HG03378 (cell line): ENCODE measurements at regions not wholly inside any gene's neighbourhood (a gene's known extent, or its start where the extent isn't known, plus 50 kb on each side); places are given as distances from the start of the nearest gene placed in this dataset.

Source experiments
- ATAC-seq: cut with Tn5 transposase; IDR thresholded peaks from one replicate; pipeline ENCODE4 v1.9.1; 2021; ENCODE audit warnings: mild to moderate bottlenecking, moderate library complexity; ENCODE audit not compliant: unreplicated experiment

DNA sequence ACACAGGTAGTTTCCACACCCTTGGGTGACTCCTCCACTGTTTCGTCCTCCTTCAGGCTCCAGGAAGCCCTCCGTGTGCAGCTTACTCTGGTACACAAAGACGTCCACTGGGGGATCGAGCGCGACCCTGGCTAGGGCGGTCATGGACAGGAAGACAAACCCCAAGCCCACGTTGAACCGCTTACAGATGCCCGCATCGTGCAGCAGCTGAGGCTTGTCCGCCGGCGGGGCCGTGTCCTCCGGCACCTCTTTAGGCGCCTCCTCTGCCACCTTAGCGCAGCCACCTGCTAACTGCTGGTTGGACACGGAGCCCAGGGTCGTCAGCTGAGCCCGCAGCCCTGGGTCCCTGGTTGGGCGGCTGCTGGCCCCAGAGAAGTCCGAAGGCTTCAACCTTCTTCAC lies 309.0 kb upstream of the BTBD3 start:
- no peak for ATAC-seq

DNA sequence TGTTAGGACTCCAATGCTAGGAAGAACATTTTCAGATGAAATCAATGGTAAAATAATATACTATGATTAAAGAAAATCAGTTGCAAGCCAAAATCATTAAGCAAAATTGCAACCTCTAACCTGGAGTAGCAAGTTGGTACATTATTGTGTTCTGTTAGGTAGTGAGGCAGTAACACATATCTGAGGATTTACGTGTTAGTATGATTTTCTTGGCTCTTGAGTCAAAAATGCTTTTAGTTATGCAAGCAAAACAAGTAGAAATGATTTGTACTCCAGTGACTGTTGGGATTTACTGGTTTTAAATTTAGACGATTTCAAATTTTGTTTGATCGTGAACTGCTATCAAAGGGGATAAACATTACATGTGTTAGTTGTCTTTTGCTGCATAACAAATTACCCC lies 293.0 kb upstream of the BTBD3 start:
- no peak for ATAC-seq

DNA sequence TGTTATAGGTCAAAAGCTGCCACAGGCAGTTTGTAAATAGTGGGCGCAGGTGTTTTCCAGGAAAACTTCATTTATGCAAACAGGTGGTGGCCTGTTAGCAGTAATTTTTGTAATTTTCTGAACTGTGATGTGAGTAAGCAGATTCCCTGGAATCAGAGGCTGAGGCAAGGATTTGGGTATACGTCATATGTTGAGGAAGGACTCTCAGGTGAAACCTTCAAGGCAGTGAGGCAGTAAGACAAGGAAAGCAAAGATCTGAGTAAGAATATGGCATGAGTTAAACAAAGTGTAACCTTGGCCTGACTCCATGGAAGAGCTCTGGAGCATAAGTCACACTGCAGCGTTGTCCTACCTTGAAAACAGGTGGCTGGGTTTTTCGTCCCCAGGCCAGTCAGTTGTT lies 291.1 kb upstream of the BTBD3 start:
- ATAC-seq = no peak

DNA sequence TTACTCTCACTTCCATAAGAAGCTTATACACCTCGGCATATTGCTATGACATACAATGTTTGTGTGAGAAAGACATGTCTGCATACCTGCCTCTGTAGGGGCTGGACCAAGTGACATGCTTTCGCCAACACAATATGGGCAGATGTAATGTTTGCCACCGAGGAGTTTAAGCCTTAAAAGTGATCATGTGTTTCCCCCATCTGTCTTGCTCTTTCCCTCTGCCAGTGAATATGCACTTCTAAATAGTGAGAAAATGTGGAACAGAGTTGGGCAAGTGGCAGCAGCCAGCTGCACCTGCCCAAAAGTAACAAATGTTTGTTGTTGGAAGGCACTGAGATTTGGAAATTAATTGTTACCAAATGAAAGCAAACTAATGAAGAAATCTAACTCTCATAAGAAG lies 274.8 kb upstream of the BTBD3 start:
- ATAC-seq = no peak

DNA sequence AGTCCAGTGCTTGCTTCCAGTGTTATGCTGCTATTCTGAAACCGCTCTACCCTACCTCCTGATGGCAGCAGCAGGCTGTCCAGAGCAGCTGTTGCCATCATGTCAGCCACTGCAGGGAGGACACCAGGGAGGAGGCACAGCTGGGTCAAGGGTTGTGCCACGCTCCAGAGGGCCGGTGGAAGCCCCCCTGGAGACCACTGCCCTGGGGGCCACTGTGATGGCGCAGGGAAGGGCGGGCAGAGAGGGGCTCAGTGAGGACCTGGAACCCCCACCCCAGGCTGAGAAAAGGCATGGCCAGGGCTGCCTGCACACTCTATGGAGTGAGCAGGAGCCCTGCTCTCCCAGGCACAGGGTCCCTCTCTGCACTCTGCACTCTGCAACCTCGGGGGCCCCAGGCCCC lies 271.3 kb upstream of the BTBD3 start:
- no peak for ATAC-seq

DNA sequence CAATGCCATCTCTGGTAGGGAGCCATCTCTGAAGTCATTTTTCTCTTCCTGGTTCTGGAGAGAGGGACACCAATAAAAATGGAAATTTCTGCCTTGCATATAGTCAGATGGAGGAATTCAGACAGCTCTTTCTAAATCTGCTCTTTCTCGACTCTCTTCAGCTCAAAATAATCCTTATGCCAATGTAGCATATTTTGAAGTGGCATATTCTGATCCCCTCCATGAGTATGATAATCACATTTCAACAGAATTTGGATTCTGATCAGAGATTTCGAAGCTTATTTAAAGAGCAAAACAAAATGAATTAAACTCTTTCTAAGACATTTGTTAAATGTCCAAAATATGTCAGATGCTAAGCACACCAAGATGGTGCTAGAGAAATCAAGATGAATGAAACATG lies 267.1 kb upstream of the BTBD3 start:
- no peak for ATAC-seq

DNA sequence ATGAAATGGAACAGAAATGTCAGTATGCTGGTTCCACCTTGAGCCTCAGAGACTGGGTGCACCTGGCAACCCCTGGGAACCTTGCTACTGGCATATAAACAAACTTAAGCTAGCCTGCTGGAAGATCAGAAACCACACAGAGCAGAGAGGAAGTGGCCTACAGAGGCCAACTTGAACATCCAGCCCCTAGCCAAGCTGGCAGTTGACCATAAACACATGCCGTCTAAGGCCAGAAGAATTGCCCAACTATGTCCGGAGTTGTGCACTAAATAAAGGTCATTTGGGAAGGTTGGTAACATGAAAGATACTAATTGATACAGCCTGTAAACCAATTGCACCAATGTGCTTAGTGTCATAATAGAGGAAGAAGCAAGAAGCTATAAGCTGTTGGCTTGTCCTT lies 266.6 kb upstream of the BTBD3 start:
- no peak for ATAC-seq

DNA sequence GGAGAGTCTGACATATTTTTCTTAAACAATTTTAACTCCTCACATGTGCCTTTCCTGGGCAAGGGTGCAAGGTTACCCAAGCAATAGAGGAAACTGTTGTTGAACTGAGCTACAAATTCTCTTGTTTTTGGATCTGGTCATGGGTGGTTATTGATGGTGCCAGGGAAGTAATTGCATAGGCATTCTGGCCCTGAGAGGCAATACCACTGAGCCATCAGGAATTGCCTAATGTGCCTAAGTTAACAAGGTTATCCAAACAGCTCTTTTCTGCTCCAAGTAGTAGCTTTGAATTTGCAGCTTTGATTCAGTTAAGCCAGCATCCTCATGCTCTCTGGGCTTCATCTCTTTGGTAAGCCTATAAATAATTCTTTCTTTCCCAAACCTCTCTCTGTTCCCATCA lies 266.0 kb upstream of the BTBD3 start:
- no peak for ATAC-seq

DNA sequence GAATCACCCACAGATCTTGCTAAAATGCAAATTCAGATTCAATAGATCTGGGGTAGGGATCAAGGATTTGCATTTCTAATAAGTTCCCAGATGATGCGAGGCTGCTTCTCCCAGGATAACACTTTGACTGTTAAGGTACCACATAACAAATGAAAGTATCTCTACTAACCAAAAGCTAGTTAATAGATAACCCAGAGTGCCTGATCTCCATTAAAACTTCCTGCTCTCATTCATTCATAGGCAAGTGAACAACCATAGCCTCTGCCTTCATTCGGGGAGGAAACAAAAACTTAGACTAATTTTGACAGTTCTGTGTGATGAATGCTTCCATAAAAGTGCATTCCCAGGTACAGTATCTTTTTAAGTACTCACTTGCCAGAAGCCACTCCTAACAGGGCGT lies 265.6 kb upstream of the BTBD3 start:
- no peak for ATAC-seq

DNA sequence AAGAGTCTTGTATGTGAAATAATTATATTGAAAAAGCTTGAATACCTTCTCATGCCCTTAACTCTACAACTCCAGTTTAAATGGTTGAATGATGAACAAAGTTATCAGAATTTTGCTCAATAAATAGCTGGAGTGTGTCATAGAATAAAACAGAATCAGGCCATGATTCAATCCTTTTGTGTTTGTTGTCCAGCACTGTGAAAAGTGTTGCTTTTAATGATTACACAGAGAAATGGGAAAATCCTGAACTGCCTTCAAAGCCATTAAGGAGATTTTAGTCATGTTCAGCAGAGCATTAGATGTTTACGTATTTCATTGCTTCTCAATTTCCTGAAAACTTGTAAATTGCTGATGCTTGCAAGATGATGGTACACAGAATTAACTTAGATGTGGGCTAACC lies 262.9 kb upstream of the BTBD3 start:
- ATAC-seq = no peak

DNA sequence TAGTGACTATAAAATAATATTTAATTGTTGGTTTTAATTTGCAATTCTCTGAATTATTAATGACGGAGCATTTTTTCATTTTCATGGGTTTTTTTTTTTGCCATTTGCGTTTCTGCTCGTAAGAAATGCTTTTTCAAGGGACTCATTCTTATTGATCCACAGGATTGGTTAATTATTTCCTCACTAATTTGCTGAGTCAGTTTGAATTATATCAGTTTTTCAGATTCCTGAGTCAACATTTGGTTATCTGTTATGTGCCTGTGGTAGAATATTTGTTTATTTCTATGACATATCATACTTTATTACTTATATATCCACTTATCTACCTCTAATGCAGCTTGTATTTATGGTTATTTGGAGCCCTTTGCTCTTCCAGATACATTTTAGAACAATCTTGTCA lies 257.0 kb upstream of the BTBD3 start:
- ATAC-seq = no peak

DNA sequence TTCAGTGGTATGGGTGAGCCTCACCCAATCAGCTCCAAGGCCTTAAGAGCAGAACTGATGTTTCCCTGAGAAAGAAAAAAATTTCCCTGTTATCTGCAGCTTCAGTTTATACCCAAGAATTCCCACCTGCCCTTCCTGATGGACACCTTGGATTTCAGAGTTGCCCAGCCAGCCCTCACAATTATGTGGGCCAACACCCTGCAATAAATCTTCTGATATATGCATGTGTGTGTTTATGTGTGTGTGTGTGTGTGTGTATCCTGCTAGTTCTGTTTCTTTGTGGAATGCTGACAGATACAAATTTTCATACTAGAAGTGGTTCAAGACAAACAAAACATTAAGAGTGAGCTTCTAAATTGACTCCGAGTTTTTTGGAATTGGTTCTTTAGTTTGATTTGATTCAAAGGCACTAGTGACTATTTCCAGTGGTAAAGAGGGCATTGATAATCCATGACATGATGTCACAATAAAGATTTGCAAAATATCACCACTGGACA lies 246.6 kb upstream of the BTBD3 start:
- ATAC-seq = no peak

DNA sequence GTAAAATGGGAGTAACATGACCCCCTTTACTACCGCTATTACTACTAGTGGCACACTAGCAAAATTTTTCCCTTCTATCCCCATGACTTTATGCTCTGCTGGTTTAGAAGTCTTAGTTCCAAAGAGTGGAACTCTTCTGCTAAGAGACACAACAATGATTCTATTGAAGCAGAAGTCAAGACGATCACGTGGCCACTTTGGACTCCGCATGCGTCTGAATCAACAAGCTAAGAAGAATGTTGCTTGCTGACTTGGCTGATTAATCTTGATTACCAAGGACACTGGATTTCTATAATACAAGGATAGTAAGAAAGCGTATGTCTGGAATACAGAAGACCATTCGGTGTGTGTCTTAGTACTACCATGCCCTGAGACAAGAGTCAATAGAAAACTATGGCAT lies 244.7 kb upstream of the BTBD3 start:
- ATAC-seq = no peak

DNA sequence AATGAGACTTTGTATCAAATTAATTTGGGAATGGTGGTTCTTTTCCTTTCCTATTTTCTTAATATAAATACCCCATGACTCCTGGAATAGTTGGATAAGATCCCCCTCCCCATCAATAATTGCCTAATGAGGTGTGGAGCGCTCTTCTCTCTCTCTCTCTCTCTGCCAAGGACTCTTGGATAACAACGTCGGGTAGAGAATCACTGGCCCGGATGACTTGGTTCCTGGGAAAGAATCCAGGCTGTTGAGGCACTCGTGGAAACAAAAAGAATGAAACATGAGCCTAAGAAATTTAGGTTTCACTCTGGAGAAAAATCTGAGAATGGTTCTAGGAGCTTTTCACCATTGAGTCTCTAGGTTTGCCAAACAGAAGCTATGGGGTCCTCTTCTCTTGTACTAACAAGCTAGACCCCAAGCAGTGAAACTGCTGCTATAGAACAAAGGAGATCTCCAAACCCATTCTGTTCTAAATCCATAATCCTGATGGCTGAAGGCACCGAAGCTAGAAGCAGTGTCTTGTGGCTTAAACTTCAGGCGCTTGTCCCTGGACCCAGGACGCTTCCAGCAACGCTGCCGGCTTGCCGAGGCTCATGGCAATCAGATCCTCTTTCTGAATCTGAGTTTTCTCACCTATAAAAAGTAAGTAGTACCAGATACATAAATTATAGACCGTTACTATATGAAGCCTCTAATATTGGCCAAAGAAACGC lies 241.6 kb upstream of the BTBD3 start:
- no peak for ATAC-seq

DNA sequence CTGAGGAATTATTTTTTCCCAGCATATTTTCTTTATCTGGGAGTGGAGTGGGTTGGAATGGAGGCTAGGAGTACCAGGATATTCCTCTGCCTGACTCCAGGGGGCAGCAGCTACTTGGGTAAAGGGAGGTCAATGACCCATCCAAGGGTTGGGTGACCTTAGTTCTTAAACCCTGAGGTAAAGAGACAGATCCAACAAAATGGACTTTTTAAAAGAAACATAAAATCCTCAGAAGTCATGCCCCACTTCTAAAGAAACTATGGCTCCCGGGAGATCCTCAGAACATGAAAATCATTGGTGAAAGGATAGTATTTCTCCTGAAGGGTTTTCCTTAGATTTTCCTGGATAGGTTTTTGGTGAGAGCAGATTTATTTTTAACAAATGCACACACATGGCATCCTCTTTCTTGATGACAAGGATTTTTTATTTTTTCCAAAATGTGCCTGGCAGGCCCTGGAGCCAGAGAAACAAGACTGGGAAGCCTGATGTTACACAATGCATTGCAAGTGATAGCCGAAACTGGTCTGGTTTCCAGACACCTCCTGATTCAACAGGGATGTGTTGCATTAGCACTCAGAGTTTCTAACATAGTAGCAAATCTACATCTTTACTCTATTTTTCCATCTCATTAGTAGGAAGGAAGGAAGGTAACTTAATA lies 240.9 kb upstream of the BTBD3 start:
- no peak for ATAC-seq

DNA sequence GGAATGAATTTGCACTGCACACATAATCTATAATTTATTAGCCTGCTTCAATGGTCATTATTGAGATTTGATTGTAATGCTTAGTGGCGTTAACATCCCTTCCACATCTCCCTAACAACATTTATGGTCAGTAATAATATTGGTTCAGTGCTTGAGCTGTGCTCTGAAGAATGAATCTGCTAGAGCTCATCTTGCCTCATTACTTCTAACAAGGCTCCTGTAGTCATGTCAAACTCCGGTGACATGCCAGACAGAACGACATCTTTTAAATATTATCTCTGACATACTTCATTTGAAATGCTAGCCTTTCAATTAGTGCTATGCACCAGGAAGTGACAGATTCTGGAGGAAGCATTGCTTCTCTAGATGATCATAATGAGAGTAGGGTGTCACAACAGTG lies 240.3 kb upstream of the BTBD3 start:
- no peak for ATAC-seq

DNA sequence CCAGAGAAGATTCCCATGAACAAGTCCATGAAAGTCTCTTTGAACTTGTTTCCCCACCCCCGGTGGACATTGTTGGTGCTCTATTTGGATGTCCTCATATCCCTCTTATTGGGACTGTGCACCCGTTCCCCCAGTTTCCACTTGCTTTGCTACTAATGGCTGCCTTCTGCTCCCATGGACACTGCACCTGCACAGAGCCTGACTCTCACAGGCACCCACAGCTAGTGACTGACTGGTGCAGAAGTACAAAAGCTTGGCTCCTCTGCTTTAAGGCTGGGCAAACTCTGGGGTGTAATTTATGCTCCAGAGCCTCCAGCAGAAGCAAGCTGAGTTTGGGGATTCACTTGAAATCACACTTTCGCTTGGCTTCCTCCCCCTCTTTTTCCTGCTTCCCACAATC lies 239.9 kb upstream of the BTBD3 start:
- no peak for ATAC-seq

DNA sequence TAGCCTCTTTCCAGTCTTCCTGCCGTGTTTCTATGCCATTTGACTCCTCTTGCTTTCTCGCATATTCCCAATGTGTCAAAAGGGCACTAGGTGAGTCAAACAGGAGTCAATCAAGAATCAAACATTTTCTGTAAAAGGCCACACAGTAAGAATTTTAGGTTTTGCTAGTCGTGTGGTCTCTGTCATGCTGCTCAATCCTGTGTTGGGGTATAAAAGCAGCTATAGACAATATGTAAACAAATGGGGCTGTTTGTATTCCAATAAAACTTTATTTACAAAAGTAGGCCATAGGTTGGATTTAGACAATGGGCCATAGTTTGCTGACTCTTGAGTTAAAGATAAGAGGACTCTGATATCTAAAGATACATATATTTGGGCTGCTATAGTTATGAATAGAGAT lies 235.4 kb upstream of the BTBD3 start:
- no peak for ATAC-seq

DNA sequence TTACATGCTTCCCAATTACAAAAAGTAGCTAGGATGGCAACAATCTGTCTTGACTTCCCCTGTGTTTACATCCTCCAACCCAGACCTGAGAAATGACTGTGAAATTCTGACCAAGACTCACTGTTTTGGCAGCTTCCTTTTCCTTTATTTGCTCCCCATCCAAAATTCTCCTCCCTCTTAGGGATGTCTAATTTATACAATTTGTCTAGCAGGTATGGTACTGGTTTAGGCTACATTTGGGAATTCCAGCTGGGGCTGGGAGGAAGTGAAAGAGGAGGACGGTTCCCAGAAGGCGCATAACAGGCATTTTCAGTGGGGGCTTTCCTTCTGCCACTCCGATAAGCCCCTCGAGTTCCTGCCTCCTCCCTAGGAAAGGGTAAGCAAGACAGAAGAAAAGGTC lies 231.5 kb upstream of the BTBD3 start:
- no peak for ATAC-seq

DNA sequence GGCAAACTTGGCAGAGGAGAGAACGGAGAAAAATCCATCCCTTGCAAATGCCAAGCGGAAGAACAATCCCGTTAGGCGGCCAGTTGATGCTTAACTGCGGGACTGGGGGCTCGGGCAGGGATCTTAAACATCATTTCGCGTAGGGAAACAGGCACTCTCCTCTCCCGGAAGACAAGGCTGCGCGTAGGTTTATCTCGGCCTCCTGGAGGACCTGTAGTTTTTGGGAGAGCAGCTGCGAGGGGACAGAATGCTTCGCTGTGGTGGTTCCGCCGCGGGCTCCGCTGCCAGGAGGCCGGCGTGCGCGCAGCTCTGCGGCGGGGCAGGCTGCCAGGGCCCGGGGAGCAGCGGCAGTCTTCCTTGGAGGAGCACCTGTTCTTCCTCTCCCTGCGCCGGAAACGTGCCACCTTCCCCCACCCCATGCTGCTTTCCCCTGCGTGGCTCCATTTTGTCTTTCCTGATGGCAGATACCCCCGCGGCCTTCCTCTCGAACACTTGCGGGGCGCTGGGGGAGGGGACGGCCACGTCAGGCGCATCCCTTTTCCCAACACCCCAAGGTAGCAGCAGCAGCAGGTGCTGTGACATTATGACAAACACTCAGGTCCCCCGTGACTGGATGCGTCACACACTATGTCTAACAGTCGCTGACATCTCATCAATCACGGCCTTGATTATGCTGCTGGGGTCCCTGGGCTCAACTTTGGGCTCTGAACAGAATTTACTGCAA lies 230.7 kb upstream of the BTBD3 start:
- ATAC-seq = no peak

DNA sequence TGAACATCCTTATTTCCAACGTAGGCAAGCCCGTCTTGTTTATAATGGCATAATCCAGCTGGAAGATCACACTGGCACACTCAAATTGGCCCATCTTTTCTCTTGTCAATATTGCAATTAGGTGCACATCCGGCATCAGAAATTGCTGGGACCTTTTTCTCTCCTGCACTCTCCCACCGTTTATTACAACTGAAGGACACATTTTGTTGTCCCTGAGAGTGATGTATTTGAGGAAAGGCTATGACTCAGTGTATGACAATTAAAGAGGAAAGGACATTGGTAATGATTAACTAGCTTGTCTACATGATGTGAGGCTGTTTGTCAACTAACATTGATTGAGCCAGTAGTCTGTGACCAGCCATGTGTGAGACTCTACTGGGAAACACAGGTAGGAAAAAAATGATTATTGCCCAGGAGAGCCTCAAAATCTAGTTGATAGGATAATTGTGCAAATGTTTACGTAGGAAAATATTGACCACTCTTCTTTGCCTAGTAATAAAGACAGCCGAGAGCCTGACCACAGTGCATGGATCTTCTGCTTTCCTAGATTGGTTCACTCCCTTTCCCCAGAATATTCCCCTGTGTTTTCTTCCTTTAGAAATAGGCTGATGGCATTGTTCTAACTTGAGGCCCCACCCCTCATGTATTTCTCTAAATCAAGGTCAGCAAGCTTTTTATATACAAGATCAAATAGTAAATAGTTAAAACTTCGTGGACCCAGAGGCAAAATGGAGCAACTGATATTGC lies 230.0 kb upstream of the BTBD3 start:
- no peak for ATAC-seq
